SJSA1 (cell line): ENCODE measurements at regions not wholly inside any gene's neighbourhood (a gene's known extent, or its start where the extent isn't known, plus 50 kb on each side); places are given as distances from the start of the nearest gene placed in this dataset.
"Not testable (repeated sequence)": the region's sequence is repeated elsewhere in the genome, so short reads cannot be mapped to it uniquely, and the experiment has no call there.

Experiments used
- DNase-seq, 2 experiments: peaks; one replicate each; pipeline ENCODE4 v3.0.0-alpha.2; 2015 to 2020; ENCODE audit warnings: low spot score in 2 of 2, low read depth in 1 of 2
- H3K27ac ChIP-seq: fragments of 250-450 bp; sonication (Bioruptor Pico); 2 replicates; pipeline ENCODE4 v1.5.1; 2020; ENCODE audit warnings: mild to moderate bottlenecking, moderate library complexity
- H3K27me3 ChIP-seq: fragments of 250-450 bp; sonication (Bioruptor Pico); replicated peaks from 2 replicates; pipeline ENCODE4 v1.5.1; 2020; ENCODE audit warnings: mild to moderate bottlenecking, moderate library complexity
- H3K36me3 ChIP-seq: fragments of 250-450 bp; sonication (Bioruptor Pico); 2 replicates; pipeline ENCODE4 v1.5.1; 2020; ENCODE audit warnings: mild to moderate bottlenecking
- H3K4me1 ChIP-seq: fragments of 250-450 bp; sonication (Bioruptor Pico); replicated peaks from 2 replicates; pipeline ENCODE4 v1.6.1; 2021; ENCODE audit warnings: mild to moderate bottlenecking
- H3K4me3 ChIP-seq: fragments of 250-450 bp; sonication (Bioruptor Pico); 2 replicates; pipeline ENCODE4 v1.5.1; 2020; ENCODE audit warnings: mild to moderate bottlenecking
- H3K9me3 ChIP-seq: fragments of 250-450 bp; sonication (Bioruptor Pico); replicated peaks from 2 replicates; pipeline ENCODE4 v1.5.1; 2020; ENCODE audit warnings: mild to moderate bottlenecking

GRCh38 chr6:164062872-164063271 is 648.4 kb downstream of the QKI start:
- Histone ChIP-seq H3K4me3 (no peak overlapping the region), H3K4me1 (no peaks in the 10 kb centered on the region), H3K27ac (no peak overlapping the region), H3K36me3 (no peaks in the 10 kb centered on the region), H3K9me3 (no peaks in the 10 kb centered on the region), H3K27me3 (no peaks in the 10 kb centered on the region)
- DNase-seq = no peak

- Histone ChIP-seq H3K36me3 (no peaks in the 10 kb centered on the region), H3K27ac (no peak overlapping the region), H3K4me3 (no peak overlapping the region), H3K4me1 (no peaks in the 10 kb centered on the region), H3K27me3 (no peaks in the 10 kb centered on the region), H3K9me3 (no peaks in the 10 kb centered on the region)
- DNase-seq = no peak
Observed at GRCh38 chr6:164057876-164058275, 643.4 kb downstream of the QKI start.

GRCh38 chr6:164051427-164051826 is 636.9 kb downstream of the QKI start:
- Histone ChIP-seq H3K27ac (no peak overlapping the region), H3K27me3 (no peaks in the 10 kb centered on the region), H3K36me3 (no peaks in the 10 kb centered on the region), H3K4me1 (no peaks in the 10 kb centered on the region), H3K9me3 (no peaks in the 10 kb centered on the region; the same call in 1 of the 2 replicates), H3K4me3 (no peak overlapping the region)
- no peak for DNase-seq

GRCh38 chr6:164049517-164049988 is 635.0 kb downstream of the QKI start:
- no peak overlapping the region for H3K4me3 ChIP-seq
- no peaks in the 10 kb centered on the region for H3K4me1 ChIP-seq
- no peak overlapping the region for H3K27ac ChIP-seq
- H3K9me3 ChIP-seq = no peaks in the 10 kb centered on the region; the same call in 1 of the 2 replicates
- no peaks in the 10 kb centered on the region for H3K36me3 ChIP-seq
- H3K27me3 ChIP-seq = no peaks in the 10 kb centered on the region
- no peak for DNase-seq

- H3K4me1 ChIP-seq = no peaks in the 10 kb centered on the region
- no peaks in the 10 kb centered on the region; the same call in 1 of the 2 replicates for H3K9me3 ChIP-seq
- no peaks in the 10 kb centered on the region for H3K36me3 ChIP-seq
- H3K27me3 ChIP-seq = no peaks in the 10 kb centered on the region
- H3K27ac ChIP-seq = no peak overlapping the region
- no peak for DNase-seq
- no peak overlapping the region for H3K4me3 ChIP-seq
Observed at GRCh38 chr6:164048840-164049516, 634.5 kb downstream of the QKI start.

- H3K4me1 ChIP-seq = no peaks in the 10 kb centered on the region
- H3K36me3 ChIP-seq = no peaks in the 10 kb centered on the region
- H3K4me3 ChIP-seq = no peak overlapping the region
- no peaks in the 10 kb centered on the region for H3K9me3 ChIP-seq
- no peaks in the 10 kb centered on the region for H3K27me3 ChIP-seq
- no peak for DNase-seq
- H3K27ac ChIP-seq = no peak overlapping the region
Observed at GRCh38 chr6:164045082-164045481, 630.6 kb downstream of the QKI start.

- H3K4me3 ChIP-seq, DNase-seq, H3K36me3 ChIP-seq, H3K27ac ChIP-seq, H3K9me3 ChIP-seq, H3K4me1 ChIP-seq, H3K27me3 ChIP-seq: not testable (repeated sequence)
Observed at GRCh38 chr6:164043656-164044055, 629.1 kb downstream of the QKI start.

GRCh38 chr6:164042212-164042611 is 627.7 kb downstream of the QKI start:
- Histone ChIP-seq H3K9me3 (no peaks in the 10 kb centered on the region), H3K27me3 (no peaks in the 10 kb centered on the region), H3K36me3 (no peaks in the 10 kb centered on the region), H3K4me1 (no peaks in the 10 kb centered on the region), H3K27ac (no peak overlapping the region), H3K4me3 (no peak overlapping the region)
- DNase-seq = no peak

- DNase-seq = no peak
Observed at GRCh38 chr6:164040994-164041393, 626.5 kb downstream of the QKI start.

GRCh38 chr6:164039954-164040375 is 625.4 kb downstream of the QKI start:
- no peak for DNase-seq
- H3K27me3 ChIP-seq = no peaks in the 10 kb centered on the region
- H3K4me3 ChIP-seq = no peak overlapping the region
- 0 out of 2 replicates have a peak, but pooled peaks cover 2% of the 10 kb centered on the region for H3K9me3 ChIP-seq
- no peaks in the 10 kb centered on the region for H3K36me3 ChIP-seq
- no peak overlapping the region for H3K27ac ChIP-seq
- no peaks in the 10 kb centered on the region for H3K4me1 ChIP-seq

More at GRCh38 chr6:164040994-164041393, 626.5 kb downstream of the QKI start:
- 0 out of 2 replicates have a peak, but pooled peaks cover 2% of the 10 kb centered on the region for H3K9me3 ChIP-seq
- no peak overlapping the region for H3K4me3 ChIP-seq
- H3K36me3 ChIP-seq = no peaks in the 10 kb centered on the region
- no peak overlapping the region for H3K27ac ChIP-seq
- H3K27me3 ChIP-seq = no peaks in the 10 kb centered on the region
- H3K4me1 ChIP-seq = no peaks in the 10 kb centered on the region

- no peak for DNase-seq
- Histone ChIP-seq H3K27me3 (no peaks in the 10 kb centered on the region), H3K27ac (no peak overlapping the region), H3K36me3 (no peaks in the 10 kb centered on the region), H3K9me3 (0 out of 2 replicates have a peak, but pooled peaks cover 2% of the 10 kb centered on the region), H3K4me1 (no peaks in the 10 kb centered on the region), H3K4me3 (no peak overlapping the region)
Observed at GRCh38 chr6:164037171-164037870, 622.8 kb downstream of the QKI start.

GRCh38 chr6:164035900-164036485 is 621.5 kb downstream of the QKI start:
- Histone ChIP-seq H3K4me1 (no peaks in the 10 kb centered on the region), H3K27me3 (no peaks in the 10 kb centered on the region), H3K4me3 (no peak overlapping the region), H3K36me3 (no peaks in the 10 kb centered on the region), H3K9me3 (0 out of 2 replicates have a peak, but pooled peaks cover 2% of the 10 kb centered on the region), H3K27ac (no peak overlapping the region)
- no peak for DNase-seq

- Histone ChIP-seq H3K9me3 (0 out of 2 replicates have a peak, but pooled peaks cover 2% of the 10 kb centered on the region), H3K27ac (no peak overlapping the region), H3K4me3 (no peak overlapping the region), H3K36me3 (no peaks in the 10 kb centered on the region), H3K27me3 (no peaks in the 10 kb centered on the region), H3K4me1 (no peaks in the 10 kb centered on the region)
- DNase-seq = no peak
Observed at GRCh38 chr6:164034602-164035140, 620.2 kb downstream of the QKI start.

- H3K27me3 ChIP-seq = no peaks in the 10 kb centered on the region
- no peaks in the 10 kb centered on the region for H3K4me1 ChIP-seq
- no peaks in the 10 kb centered on the region for H3K9me3 ChIP-seq
- no peaks in the 10 kb centered on the region for H3K36me3 ChIP-seq
- no peak for DNase-seq
- H3K4me3 ChIP-seq = no peak overlapping the region
- no peak overlapping the region for H3K27ac ChIP-seq
Observed at GRCh38 chr6:164025180-164025579, 610.7 kb downstream of the QKI start.
